ENCODE measurements at regions not wholly inside any gene's neighbourhood (a gene's known extent, or its start where the extent isn't known, plus 50 kb on each side); places are given as distances from the start of the nearest gene placed in this dataset.

- DNase-seq, result no peak
Observed at GRCh38 chr7:66864294-66864693, 56.7 kb upstream of the TMEM248 start.

- no peak for DNase-seq
Observed at GRCh38 chr7:66865290-66865864, 55.6 kb upstream of the TMEM248 start.

GRCh38 chr7:66867198-66867790 is 53.7 kb upstream of the TMEM248 start:
- no peak for DNase-seq

- peak; percentile 14 for DNase-seq
Observed at GRCh38 chr7:66869660-66870450, 51.2 kb upstream of the TMEM248 start.

DNA sequence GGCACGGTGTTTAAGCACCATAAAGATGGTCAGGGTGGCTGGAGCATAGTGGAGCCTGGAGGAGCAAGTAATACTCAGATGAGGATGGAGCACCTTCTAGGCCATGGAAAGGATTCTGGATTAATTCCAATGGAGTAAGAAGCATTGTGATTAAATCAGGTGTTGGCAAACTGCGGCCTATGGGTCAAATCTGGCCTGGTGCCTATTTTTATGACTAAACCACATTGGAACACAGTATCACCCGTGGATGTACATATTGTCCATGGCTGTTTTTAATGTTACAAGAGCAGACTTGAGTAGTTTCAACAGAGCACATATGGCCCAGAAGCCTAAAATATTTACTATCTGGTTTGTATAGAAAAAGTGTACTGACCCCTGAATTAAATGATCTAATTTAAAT is 49.9 kb upstream of the TMEM248 start:
- no peak for DNase-seq
